GM21526 (cell line): ENCODE measurements at regions not wholly inside any gene's neighbourhood (a gene's known extent, or its start where the extent isn't known, plus 50 kb on each side); places are given as distances from the start of the nearest gene placed in this dataset.
"Not testable (repeated sequence)": the region's sequence is repeated elsewhere in the genome, so short reads cannot be mapped to it uniquely, and the experiment has no call there.

Source experiments
- ATAC-seq: cut with Tn5 transposase; IDR thresholded peaks from one replicate; pipeline ENCODE4 v1.9.1; 2021; ENCODE audit warnings: moderate library complexity; ENCODE audit not compliant: unreplicated experiment, low FRiP score

GRCh38 chr5:119968690-119969089 lies 339.3 kb downstream of the FAM170A start:
- ATAC-seq, result no peak

DNA sequence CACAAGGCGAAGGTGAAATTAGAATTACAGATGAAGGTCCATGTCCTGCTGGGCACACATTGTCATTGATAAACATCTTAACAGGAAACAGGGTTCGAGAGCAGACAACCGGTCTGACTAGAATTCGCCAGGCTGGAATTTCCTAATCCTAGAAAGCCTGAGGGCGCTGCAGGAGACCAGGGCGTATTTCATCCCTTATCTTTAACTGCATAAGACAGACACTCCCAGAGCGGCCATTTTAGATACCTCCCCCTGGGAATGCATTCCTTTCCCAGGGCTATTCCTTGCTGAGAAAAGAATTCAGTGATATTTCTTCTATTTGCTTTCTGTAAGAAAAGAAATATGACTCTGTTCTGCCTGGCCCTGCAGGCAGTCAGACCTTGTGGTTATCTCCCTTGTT lies 357.7 kb downstream of the FAM170A start:
- ATAC-seq, result not testable (repeated sequence)

- no peak for ATAC-seq
Measured at GRCh38 chr5:119991625-119992024, 362.3 kb downstream of the FAM170A start.

- no peak for ATAC-seq
Measured at GRCh38 chr5:119996128-119996527, 366.8 kb downstream of the FAM170A start.

DNA sequence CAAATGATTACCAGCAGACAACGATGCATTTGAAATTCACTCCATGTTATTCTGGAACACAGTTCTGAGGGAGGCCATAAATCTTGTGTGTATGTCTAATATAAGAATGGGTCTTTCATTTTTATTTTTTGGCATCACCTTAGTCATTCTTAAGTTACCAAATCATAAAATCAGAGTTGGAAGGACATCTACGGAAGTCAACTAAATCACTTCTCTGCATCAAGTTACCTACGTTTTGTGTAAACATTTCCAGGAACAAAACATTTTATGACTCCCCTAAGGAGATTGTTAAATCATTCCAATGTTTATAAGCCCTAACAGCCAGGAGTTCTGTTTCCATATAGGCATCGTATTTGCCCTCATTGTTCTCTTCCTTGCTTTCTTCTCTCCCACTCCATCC lies 378.2 kb downstream of the FAM170A start:
- ATAC-seq, result no peak

DNA sequence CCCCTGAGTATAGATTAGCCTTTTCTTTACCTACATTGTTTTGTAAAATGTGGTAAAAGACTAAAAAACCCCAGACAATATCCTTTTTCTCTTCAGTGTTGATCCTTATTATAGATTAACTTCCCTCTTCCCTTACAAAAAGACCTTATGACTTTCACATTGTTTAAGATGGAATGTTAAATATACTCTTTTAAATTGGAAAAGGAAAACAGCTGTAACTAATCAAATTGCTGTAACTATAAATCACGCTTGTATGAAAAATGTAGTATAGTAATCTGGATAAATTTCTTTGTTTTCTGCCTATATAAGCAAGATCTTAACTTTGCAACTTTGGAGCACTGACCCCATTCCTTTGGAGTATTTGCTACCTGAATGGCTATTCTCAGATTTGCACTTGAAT lies 383.1 kb downstream of the FAM170A start:
- ATAC-seq, result no peak

GRCh38 chr5:120014535-120014934 lies 385.2 kb downstream of the FAM170A start:
- no peak for ATAC-seq

DNA sequence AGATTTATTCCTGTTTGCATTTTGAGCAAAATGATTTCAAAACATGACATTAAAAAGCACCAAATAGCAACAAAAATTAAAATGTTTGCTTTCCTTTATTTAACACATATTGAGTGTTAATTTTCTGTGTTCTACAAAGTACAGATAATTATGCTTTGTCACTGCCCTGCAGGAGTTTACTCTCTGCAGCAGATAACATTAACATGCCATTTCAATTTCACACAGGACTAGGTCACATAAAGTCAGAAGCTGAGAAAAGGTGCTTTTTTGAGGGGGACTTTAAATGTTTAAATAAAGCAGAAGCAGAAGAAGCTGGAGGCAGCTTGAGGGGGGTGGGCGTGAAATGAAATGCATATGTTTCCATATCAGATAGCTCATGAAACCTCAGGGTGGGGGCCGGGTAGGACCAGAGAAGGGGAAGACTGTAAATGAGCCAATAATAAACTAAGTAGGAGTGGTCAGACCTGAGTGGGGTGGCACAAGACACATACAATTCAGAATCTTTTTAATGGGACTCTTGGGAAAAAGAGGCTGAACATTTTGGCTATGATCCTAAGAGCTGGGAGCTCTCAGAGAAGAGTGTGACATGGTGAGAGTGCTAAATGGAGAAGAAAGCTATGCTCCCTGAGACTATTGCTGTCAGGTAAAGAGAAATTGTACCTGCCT lies 387.5 kb downstream of the FAM170A start:
- ATAC-seq, result no peak

DNA sequence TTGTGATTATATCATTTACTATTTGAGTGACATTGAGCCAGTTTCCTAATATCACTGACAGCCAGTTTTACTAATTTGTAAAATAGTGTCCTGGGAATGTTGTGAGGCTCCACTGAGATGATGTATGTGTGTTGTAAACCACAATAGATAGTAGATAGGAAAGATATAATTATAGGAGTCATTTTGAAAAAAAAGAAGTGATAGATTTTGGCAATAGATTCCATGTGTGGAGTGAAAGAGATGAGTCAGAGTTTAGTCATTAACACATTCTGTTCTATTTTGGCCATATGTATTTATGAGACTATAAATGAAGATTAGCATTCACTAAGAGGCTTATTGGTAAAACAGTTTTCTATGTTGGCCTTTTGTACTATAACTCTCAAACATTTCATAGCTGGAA lies 388.2 kb downstream of the FAM170A start:
- no peak for ATAC-seq

DNA sequence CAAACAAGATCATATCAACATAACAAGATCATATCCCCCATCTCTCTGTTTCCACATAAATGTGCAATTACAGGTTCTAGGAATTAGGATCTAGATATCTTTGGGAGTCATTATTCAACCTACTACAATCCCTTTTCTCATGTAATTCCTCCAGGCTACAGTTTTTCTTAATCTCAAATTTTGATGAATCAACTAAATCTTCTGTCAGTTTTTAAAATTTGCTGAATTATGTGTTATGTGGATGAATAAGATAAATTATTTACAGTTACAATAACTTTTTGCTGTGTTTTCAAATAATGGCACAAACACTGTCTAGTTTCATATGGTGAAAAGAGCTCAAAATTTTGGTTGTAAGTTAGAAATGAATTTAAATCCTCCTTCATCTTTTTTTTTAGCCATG lies 405.8 kb downstream of the FAM170A start:
- no peak for ATAC-seq

GRCh38 chr5:120035815-120036577 lies 406.6 kb downstream of the FAM170A start:
- ATAC-seq, result no peak

- ATAC-seq, result no peak
Measured at GRCh38 chr5:120037451-120037850, 408.1 kb downstream of the FAM170A start.

GRCh38 chr5:120039111-120039510 lies 409.8 kb downstream of the FAM170A start:
- ATAC-seq, result no peak

GRCh38 chr5:120043431-120043830 lies 414.1 kb downstream of the FAM170A start:
- no peak for ATAC-seq

GRCh38 chr5:120052916-120053828 lies 410.9 kb upstream of the PRR16 start:
- no peak for ATAC-seq

GRCh38 chr5:120053841-120054240 lies 410.3 kb upstream of the PRR16 start:
- no peak for ATAC-seq

DNA sequence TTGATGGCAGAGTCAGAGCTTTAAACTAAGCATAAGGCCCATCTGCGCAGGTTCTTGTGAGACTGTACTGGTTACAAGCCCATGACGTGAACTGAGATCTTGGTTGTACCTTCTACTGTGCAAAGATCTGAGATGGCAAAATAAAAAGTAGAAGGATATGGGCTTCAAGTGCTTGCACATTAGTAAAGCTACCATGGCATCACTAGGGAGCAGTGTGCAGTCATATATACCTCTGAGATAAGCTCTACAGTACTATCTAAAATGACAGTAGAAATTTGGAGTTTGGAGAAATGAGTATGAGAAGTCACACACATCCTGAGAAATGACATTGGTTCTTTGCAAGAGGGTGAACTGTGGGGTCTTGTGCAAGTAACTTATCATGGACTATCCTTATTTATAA lies 408.2 kb upstream of the PRR16 start:
- no peak for ATAC-seq

DNA sequence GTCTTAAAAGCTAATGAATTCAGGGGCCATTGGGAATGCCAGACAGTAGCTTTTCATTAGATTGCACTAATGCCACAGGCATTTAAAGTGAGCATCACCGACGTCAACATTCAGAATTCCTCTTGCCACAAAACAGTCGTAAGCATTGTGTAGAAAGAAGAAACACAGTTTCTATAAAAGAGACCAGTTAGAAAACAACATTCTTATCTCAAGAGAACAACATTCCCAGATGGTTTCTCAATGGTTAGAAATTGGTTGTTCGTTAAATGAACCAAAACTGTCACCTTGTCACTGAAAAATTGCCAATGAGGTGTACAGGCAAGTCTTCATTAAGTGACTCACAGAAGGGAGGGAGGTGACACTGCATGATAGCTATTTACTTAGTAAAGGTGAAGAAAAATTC lies 401.6 kb upstream of the PRR16 start:
- ATAC-seq, result no peak

DNA sequence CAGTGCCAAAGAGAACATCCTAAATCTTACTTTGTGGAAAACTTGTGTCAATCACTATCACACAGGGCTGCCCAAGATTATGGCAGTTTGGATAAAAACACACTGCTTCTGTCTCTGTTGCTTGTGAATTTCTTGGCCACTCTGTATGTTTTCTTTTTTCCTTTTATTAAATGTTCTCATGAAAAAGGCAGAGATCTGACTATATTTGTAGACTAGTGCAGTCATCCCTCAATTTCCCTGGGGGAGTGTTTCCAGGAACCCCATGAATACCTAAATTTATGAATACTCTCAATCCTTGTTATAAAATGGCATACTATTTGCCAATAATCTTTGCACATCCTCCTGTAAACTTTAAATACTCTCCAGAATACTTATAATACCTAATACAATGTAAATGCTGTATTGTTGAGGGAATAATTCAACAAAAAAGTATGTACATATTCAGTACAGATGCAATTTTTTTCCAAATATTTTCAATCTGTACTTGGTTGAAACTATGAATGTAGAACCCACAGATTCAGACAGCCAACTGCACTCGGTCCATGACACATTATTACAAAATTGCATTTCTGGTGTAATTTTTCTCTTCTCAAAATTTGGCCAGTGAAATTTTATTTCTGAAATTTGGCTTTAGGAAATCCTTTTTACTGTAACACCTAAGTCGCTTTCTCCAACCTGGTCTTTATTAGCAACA lies 391.9 kb upstream of the PRR16 start:
- ATAC-seq, result no peak

DNA sequence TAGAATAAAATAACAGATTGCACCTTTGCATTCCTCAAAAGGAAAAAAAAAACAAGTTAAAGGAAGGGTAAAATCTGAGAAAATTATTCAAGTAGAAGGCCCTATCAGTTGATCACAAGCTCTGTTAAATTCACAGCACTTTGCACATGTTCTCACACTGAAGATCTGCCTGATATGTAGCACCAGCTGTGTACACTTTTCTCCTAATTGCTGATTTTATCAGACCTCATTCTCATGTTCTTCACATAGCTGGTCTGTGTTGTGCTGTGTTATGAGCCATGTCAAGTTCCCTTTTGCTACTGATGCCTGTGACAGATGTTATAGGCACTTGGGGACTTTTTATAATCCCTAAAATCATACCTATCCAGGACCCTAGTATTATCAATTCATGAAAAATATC lies 390.4 kb upstream of the PRR16 start:
- no peak for ATAC-seq

GRCh38 chr5:120080781-120081180 lies 383.3 kb upstream of the PRR16 start:
- ATAC-seq, result no peak
